ENCODE measurements at regions not wholly inside any gene's neighbourhood (a gene's known extent, or its start where the extent isn't known, plus 50 kb on each side); places are given as distances from the start of the nearest gene placed in this dataset.
A peak's percentile ranks its signal among the peaks of the same experiment; 100 is the strongest.

GRCh38 chr3:150023239-150023636 lies 52.5 kb upstream of the PFN2 start:
- H3K27me3 Mint-ChIP-seq: peaks cover 17 to 48% (median 33%) of the 10 kb centered on the region in 3 donors
- ATAC-seq (ENCODE audit: low read depth in 2 of 2): no peak
- H3K4me1 Mint-ChIP-seq: no peaks in the 10 kb centered on the region
- peaks cover 14 to 46% (median 36%) of the 10 kb centered on the region in 7 donors for H3K9me3 Mint-ChIP-seq
- DNase-seq: no peak
- peak overlapping the region in 1 of 8 donors; percentile 48 for H3K4me3 Mint-ChIP-seq
- H3K27ac Mint-ChIP-seq: peak overlapping the region in 1 of 6 donors; percentile 22
- peaks cover 10 to 12% of the 10 kb centered on the region in 2 donors for H3K36me3 Mint-ChIP-seq

- DNase-seq (no peak), ATAC-seq (ENCODE audit: low read depth in 2 of 2) (no peak)
- H3K9me3 Mint-ChIP-seq: peaks cover 9 to 41% (median 32%) of the 10 kb centered on the region in 7 donors
- H3K27me3 Mint-ChIP-seq: peaks cover 17 to 42% (median 33%) of the 10 kb centered on the region in 3 donors
- H3K36me3 Mint-ChIP-seq: peaks cover 10 to 12% of the 10 kb centered on the region in 2 donors
- H3K4me3 Mint-ChIP-seq: peak overlapping the region in 1 of 8 donors; percentile 48
- H3K4me1 Mint-ChIP-seq: no peaks in the 10 kb centered on the region
- H3K27ac Mint-ChIP-seq: no peak overlapping the region
Observed at GRCh38 chr3:150022381-150023238, 51.9 kb upstream of the PFN2 start.

GRCh38 chr3:150020527-150020926 lies 49.8 kb upstream of the PFN2 start:
- H3K27ac Mint-ChIP-seq: no peak overlapping the region
- H3K36me3 Mint-ChIP-seq: peaks cover 10 to 12% of the 10 kb centered on the region in 2 donors
- no peak overlapping the region for H3K4me3 Mint-ChIP-seq
- peaks cover 13 to 40% (median 23%) of the 10 kb centered on the region in 3 donors for H3K27me3 Mint-ChIP-seq
- peaks cover 9 to 24% (median 22%) of the 10 kb centered on the region in 7 donors for H3K9me3 Mint-ChIP-seq
- no peak for DNase-seq
- no peak for ATAC-seq (ENCODE audit: low read depth in 2 of 2)
- no peaks in the 10 kb centered on the region for H3K4me1 Mint-ChIP-seq

Measured in naive B cell (primary cell).